ENCODE measurements at regions not wholly inside any gene's neighbourhood (a gene's known extent, or its start where the extent isn't known, plus 50 kb on each side); places are given as distances from the start of the nearest gene placed in this dataset.

GRCh38 chr2:215831296-215831913 is 181.9 kb downstream of the MREG start:
- H3K4me3 ChIP-seq (replicated peaks; ENCODE audit: insufficient read depth, low read length), result no peak overlapping the region
- H3K27ac ChIP-seq (replicated peaks), result no peak overlapping the region
- no peak for TF ChIP-seq GABPA (IDR thresholded peaks at IDR 0.05; ENCODE audit: low read depth)
- no peak for TF ChIP-seq CTCF (IDR thresholded peaks at IDR 0.05; ENCODE audit: insufficient read depth, low read length)
- peak; percentile 27; the same call in 1 of the 2 replicates for TF ChIP-seq SPI1 (IDR thresholded peaks at IDR 0.05; ENCODE audit: borderline replicate concordance, low read depth)
- H3K27me3 ChIP-seq (ENCODE audit: insufficient read depth, poor library complexity, severe bottlenecking), result no peaks in the 10 kb centered on the region
- DNase-seq (ENCODE audit: low read depth in 1 of 2, low spot score in 1 of 2), result peak; percentile 21 to 32

DNA sequence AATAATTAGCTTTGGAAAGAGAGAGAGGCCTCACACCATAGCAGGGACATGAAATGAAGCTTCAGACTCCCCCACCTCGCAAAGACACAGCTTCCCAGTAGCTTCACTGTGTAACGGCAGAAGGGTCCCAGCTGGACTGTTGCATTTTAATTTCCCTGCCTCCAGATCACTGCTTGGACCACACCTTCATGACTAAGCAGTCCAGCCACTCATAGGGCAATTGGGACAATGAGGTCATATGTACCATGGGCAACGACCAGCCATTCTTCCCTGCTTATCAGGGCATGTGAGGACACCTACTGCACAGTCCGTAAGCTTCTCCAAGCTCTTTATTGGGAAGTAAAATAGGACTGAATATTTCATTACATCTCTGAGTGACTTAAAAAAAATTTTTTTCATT is 183.0 kb downstream of the MREG start:
- no peak overlapping the region for H3K27ac ChIP-seq (replicated peaks)
- DNase-seq (ENCODE audit: low read depth in 1 of 2, low spot score in 1 of 2), result no peak
- no peak for TF ChIP-seq POLR2AphosphoS5 (IDR thresholded peaks at IDR 0.05; ENCODE audit: low read depth)
- TF ChIP-seq CTCF (IDR thresholded peaks at IDR 0.05; ENCODE audit: insufficient read depth, low read length), result no peak
- no peak for TF ChIP-seq SPI1 (IDR thresholded peaks at IDR 0.05; ENCODE audit: borderline replicate concordance, low read depth)
- TF ChIP-seq, protein P1, sequence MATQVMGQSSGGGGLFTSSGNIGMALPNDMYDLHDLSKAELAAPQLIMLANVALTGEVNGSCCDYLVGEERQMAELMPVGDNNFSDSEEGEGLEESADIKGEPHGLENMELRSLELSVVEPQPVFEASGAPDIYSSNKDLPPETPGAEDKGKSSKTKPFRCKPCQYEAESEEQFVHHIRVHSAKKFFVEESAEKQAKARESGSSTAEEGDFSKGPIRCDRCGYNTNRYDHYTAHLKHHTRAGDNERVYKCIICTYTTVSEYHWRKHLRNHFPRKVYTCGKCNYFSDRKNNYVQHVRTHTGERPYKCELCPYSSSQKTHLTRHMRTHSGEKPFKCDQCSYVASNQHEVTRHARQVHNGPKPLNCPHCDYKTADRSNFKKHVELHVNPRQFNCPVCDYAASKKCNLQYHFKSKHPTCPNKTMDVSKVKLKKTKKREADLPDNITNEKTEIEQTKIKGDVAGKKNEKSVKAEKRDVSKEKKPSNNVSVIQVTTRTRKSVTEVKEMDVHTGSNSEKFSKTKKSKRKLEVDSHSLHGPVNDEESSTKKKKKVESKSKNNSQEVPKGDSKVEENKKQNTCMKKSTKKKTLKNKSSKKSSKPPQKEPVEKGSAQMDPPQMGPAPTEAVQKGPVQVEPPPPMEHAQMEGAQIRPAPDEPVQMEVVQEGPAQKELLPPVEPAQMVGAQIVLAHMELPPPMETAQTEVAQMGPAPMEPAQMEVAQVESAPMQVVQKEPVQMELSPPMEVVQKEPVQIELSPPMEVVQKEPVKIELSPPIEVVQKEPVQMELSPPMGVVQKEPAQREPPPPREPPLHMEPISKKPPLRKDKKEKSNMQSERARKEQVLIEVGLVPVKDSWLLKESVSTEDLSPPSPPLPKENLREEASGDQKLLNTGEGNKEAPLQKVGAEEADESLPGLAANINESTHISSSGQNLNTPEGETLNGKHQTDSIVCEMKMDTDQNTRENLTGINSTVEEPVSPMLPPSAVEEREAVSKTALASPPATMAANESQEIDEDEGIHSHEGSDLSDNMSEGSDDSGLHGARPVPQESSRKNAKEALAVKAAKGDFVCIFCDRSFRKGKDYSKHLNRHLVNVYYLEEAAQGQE (IDR thresholded peaks at IDR 0.05; ENCODE audit: insufficient replicate concordance, low read depth), result no peak

DNA sequence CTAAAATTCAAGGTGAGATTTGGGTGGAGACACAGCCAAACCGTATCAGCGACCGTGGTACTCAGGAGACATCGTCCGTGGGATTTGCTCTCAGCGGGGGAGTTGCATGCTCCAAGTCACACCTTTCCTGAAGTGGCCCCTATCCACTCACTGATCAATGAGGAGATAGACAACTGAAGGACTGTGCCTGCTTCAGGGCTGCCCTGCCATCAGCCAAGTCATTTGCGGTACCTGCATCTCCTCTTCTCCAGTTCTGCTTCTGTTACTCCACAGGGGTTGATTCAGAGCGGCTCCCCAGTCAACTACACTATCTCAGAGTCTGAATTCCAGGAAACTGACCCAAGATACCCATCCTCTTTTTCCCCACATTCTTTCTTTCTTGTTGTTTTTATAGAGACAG is 184.1 kb downstream of the MREG start:
- TF ChIP-seq CTCF (IDR thresholded peaks at IDR 0.05; ENCODE audit: insufficient read depth, low read length), result no peak
- TF ChIP-seq SPI1 (IDR thresholded peaks at IDR 0.05; ENCODE audit: borderline replicate concordance, low read depth), result no peak
- TF ChIP-seq POLR2AphosphoS5 (IDR thresholded peaks at IDR 0.05; ENCODE audit: low read depth), result no peak
- TF ChIP-seq GABPA (IDR thresholded peaks at IDR 0.05; ENCODE audit: low read depth), result no peak
- TF ChIP-seq, protein P1 (IDR thresholded peaks at IDR 0.05; ENCODE audit: insufficient replicate concordance, low read depth), result no peak
- no peak overlapping the region for H3K27ac ChIP-seq (replicated peaks)
- no peak overlapping the region for H3K4me3 ChIP-seq (replicated peaks; ENCODE audit: insufficient read depth, low read length)
- H3K27me3 ChIP-seq (ENCODE audit: insufficient read depth, poor library complexity, severe bottlenecking), result no peaks in the 10 kb centered on the region
- no peak for DNase-seq (ENCODE audit: low read depth in 1 of 2, low spot score in 1 of 2)

More for the DNA sequence above, 183.0 kb downstream of the MREG start:
- Histone ChIP-seq H3K27me3 (ENCODE audit: insufficient read depth, poor library complexity, severe bottlenecking) (no peaks in the 10 kb centered on the region), H3K4me3 (replicated peaks; ENCODE audit: insufficient read depth, low read length) (no peak overlapping the region)

Data from HL-60 (cell line).